ENCODE measurements at regions not wholly inside any gene's neighbourhood (a gene's known extent, or its start where the extent isn't known, plus 50 kb on each side); places are given as distances from the start of the nearest gene placed in this dataset.

- no peak for DNase-seq (ENCODE audit: low read depth)
- no peak for TF ChIP-seq CTCF (IDR thresholded peaks at IDR 0.05; ENCODE audit: insufficient read depth, low read depth, low read length, missing control alignments)
These were observed 84.7 kb upstream of the TMEM168 start for GRCh38 chr7:112874909-112875308.

GRCh38 chr7:112873831-112874553 lies 83.8 kb upstream of the TMEM168 start:
- no peak for TF ChIP-seq CTCF (IDR thresholded peaks at IDR 0.05; ENCODE audit: insufficient read depth, low read depth, low read length, missing control alignments)
- H3K4me3 ChIP-seq (ENCODE audit: low read depth, low read length), result no peak overlapping the region
- DNase-seq (ENCODE audit: low read depth), result peak; percentile 18

More at GRCh38 chr7:112874909-112875308, 84.7 kb upstream of the TMEM168 start:
- H3K4me3 ChIP-seq (ENCODE audit: low read depth, low read length), result no peak overlapping the region

GRCh38 chr7:112869111-112869774 lies 79.0 kb upstream of the TMEM168 start:
- peak; percentile 80 for DNase-seq (ENCODE audit: low read depth)
- H3K4me3 ChIP-seq (ENCODE audit: low read depth, low read length), result no peak overlapping the region
- peak; percentile 94 for TF ChIP-seq CTCF (IDR thresholded peaks at IDR 0.05; ENCODE audit: insufficient read depth, low read depth, low read length, missing control alignments)

GRCh38 chr7:112868609-112869008 lies 78.4 kb upstream of the TMEM168 start:
- DNase-seq (ENCODE audit: low read depth), result no peak
- no peak for TF ChIP-seq CTCF (IDR thresholded peaks at IDR 0.05; ENCODE audit: insufficient read depth, low read depth, low read length, missing control alignments)
- H3K4me3 ChIP-seq (ENCODE audit: low read depth, low read length), result no peak overlapping the region

- H3K4me3 ChIP-seq (ENCODE audit: low read depth, low read length), result no peak overlapping the region
- peak; percentile 81 for DNase-seq (ENCODE audit: low read depth)
- TF ChIP-seq CTCF (IDR thresholded peaks at IDR 0.05; ENCODE audit: insufficient read depth, low read depth, low read length, missing control alignments), result no peak
These were observed 76.2 kb upstream of the TMEM168 start for GRCh38 chr7:112866424-112866823.

- H3K4me3 ChIP-seq (ENCODE audit: low read depth, low read length), result no peak overlapping the region
- DNase-seq (ENCODE audit: low read depth), result no peak
- no peak for TF ChIP-seq CTCF (IDR thresholded peaks at IDR 0.05; ENCODE audit: insufficient read depth, low read depth, low read length, missing control alignments)
These were observed 74.2 kb upstream of the TMEM168 start for GRCh38 chr7:112864380-112864779.
